PC-9 (cell line): ENCODE measurements at regions not wholly inside any gene's neighbourhood (a gene's known extent, or its start where the extent isn't known, plus 50 kb on each side); places are given as distances from the start of the nearest gene placed in this dataset.

Experiments used
- EZH2 ChIP-seq: fragments of 200-600 bp; sonication (generic); IDR thresholded peaks from 2 replicates; pipeline ENCODE4 v1.8.0; 2017; ENCODE audit warnings: antibody characterized with exemption, low read depth
- TF ChIP-seq, protein P1 (sequence below): fragments of 200-600 bp; sonication (generic); conservative IDR thresholded peaks from 2 replicates; pipeline ENCODE4 v1.6.1; 2017; ENCODE audit warnings: mixed run types, antibody characterized with exemption, mild to moderate bottlenecking, moderate library complexity

DNA sequence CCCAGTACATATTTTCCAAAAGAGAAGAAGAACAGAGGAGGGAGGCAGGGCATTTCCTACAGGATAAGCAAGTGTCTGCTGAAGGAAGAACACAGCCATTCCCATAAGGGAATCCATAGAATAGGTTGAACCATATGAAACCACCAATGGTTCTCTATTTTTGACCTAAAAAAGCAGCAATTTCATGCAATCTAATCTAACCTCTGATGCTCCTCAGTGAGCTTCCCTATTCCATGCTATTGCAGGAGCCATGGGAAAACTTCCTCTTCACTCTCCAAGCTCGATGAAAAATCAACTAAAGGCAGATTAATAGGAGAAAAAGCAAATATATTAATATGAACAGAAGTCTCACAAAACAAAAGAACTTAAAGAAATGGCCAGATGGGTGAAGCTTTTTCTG lies 50.5 kb downstream of the SIPA1L2 start:
- TF ChIP-seq EZH2, result no peak
- TF ChIP-seq, protein P1, sequence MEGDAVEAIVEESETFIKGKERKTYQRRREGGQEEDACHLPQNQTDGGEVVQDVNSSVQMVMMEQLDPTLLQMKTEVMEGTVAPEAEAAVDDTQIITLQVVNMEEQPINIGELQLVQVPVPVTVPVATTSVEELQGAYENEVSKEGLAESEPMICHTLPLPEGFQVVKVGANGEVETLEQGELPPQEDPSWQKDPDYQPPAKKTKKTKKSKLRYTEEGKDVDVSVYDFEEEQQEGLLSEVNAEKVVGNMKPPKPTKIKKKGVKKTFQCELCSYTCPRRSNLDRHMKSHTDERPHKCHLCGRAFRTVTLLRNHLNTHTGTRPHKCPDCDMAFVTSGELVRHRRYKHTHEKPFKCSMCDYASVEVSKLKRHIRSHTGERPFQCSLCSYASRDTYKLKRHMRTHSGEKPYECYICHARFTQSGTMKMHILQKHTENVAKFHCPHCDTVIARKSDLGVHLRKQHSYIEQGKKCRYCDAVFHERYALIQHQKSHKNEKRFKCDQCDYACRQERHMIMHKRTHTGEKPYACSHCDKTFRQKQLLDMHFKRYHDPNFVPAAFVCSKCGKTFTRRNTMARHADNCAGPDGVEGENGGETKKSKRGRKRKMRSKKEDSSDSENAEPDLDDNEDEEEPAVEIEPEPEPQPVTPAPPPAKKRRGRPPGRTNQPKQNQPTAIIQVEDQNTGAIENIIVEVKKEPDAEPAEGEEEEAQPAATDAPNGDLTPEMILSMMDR, result no peak
